SK-N-SH (cell line): ENCODE measurements at regions not wholly inside any gene's neighbourhood (a gene's known extent, or its start where the extent isn't known, plus 50 kb on each side); places are given as distances from the start of the nearest gene placed in this dataset.

ENCODE experiments used
- CTCF ChIA-PET: fragments of 300-600, 350-600 bp; formaldehyde crosslinking; extraction: SDS; loops from one replicate; lab custom pipeline; 2021; lab: Yijun Ruan, JAX
- POLR2A ChIA-PET: fragments of 350-600 bp; sonication (Branson Sonifier 250); formaldehyde crosslinking; extraction: SDS; loops from one replicate; lab custom pipeline; 2020; ENCODE audit warnings: antibody characterized with exemption, inconsistent platforms; lab: Yijun Ruan, JAX
- DNase-seq: peaks from one replicate; pipeline ENCODE4 v3.0.0; 2012
- H2AFZ ChIP-seq: fragments of 200-600 bp; sonication (generic); 2 replicates; pipeline ENCODE4 v1.8.1; 2016; ENCODE audit warnings: antibody characterized with exemption, mild to moderate bottlenecking, low read depth
- H3F3A ChIP-seq: fragments of 200-600 bp; sonication (generic); replicated peaks from 2 replicates; pipeline ENCODE3; 2016; ENCODE audit warnings: antibody characterized with exemption, mild to moderate bottlenecking; ENCODE audit not compliant: insufficient read depth
- H3K27ac ChIP-seq, 2 experiments: fragments of 200-500 bp in 1 of 2; fragments of 200-600 bp in 1 of 2; sonication (Bioruptor generic) in 1 of 2; sonication (generic), shearing (Covaris generic) in 1 of 2; 2 replicates each; pipeline versions ENCODE4 v1.5.1 to v1.6.1; 2014 to 2016; ENCODE audit warnings: low read depth in 2 of 2, inconsistent platforms in 1 of 2, low read length in 1 of 2, mild to moderate bottlenecking in 1 of 2, mixed read lengths in 1 of 2
- H3K27me3 ChIP-seq: fragments of 200-600 bp; sonication (generic), shearing (Covaris generic); 2 replicates; pipeline ENCODE4 v1.6.1; 2016; ENCODE audit warnings: mixed run types; ENCODE audit not compliant: insufficient read depth
- H3K36me3 ChIP-seq, 2 experiments: fragments of 200-500 bp in 1 of 2; fragments of 200-600 bp in 1 of 2; sonication (Bioruptor generic) in 1 of 2; sonication (generic) in 1 of 2; replicated peaks in 1 of 2; 2 replicates each; pipeline versions ENCODE3 to v1.5.1; 2014 to 2016; ENCODE audit warnings: low read length in 1 of 2, mild to moderate bottlenecking in 1 of 2; ENCODE audit not compliant: insufficient read depth in 2 of 2, control insufficient read depth in 1 of 2
- H3K4me1 ChIP-seq, 2 experiments: fragments of 200-500 bp in 1 of 2; fragments of 200-600 bp in 1 of 2; sonication (Bioruptor generic) in 1 of 2; sonication (generic), shearing (Covaris generic) in 1 of 2; 2 replicates each; pipeline versions ENCODE4 v1.5.1 to v1.6.1; 2014 to 2016; ENCODE audit warnings: low read depth in 1 of 2, low read length in 1 of 2, mixed run types in 1 of 2; ENCODE audit not compliant: insufficient read depth in 2 of 2, control insufficient read depth in 1 of 2
- H3K4me2 ChIP-seq: fragments of 200-600 bp; sonication (generic), shearing (Covaris generic); 2 replicates; pipeline ENCODE4 v1.6.1; 2017; ENCODE audit warnings: mixed run types
- H3K4me3 ChIP-seq, 2 experiments: fragments of 200-500 bp in 1 of 2; fragments of 200-600 bp in 1 of 2; sonication (Bioruptor generic) in 1 of 2; sonication (generic), shearing (Covaris generic) in 1 of 2; 2 replicates each; pipeline versions ENCODE4 v1.5.1 to v1.8.1; 2014 to 2016; ENCODE audit warnings: low read depth in 2 of 2, inconsistent platforms in 1 of 2, low read length in 1 of 2, mild to moderate bottlenecking in 1 of 2, mixed read lengths in 1 of 2, moderate library complexity in 1 of 2
- H3K79me2 ChIP-seq: fragments of 200-600 bp; sonication (generic); 2 replicates; pipeline ENCODE4 v1.8.1; 2017; ENCODE audit warnings: mild to moderate bottlenecking; ENCODE audit not compliant: insufficient read depth
- H3K9ac ChIP-seq: fragments of 200-600 bp; sonication (generic); 2 replicates; pipeline ENCODE4 v1.6.1; 2017; ENCODE audit warnings: mixed run types
- H3K9me2 ChIP-seq: fragments of 200-600 bp; sonication (generic); 2 replicates; pipeline ENCODE4 v1.6.1; 2017; ENCODE audit warnings: mixed run types
- H3K9me3 ChIP-seq: fragments of 200-600 bp; sonication (generic); 2 replicates; pipeline ENCODE4 v1.6.1; 2017; ENCODE audit warnings: mixed run types, mild to moderate bottlenecking, moderate library complexity
- H4K20me1 ChIP-seq: fragments of 200-600 bp; sonication (generic); 2 replicates; pipeline ENCODE4 v1.6.1; 2017; ENCODE audit warnings: mild to moderate bottlenecking, mixed run types; ENCODE audit not compliant: insufficient read depth
- CTCF ChIP-seq: fragments of 200-600 bp; sonication (generic); IDR thresholded peaks from 2 replicates; pipeline ENCODE4 v1.6.1; 2017; ENCODE audit warnings: antibody characterized with exemption, mild to moderate bottlenecking, moderate library complexity
- EP300 ChIP-seq, 2 experiments: IDR thresholded peaks; 2 replicates each; pipeline versions ENCODE4 v1.4.0 to v1.6.1; 2012; ENCODE audit warnings: borderline replicate concordance in 1 of 2, low read depth in 1 of 2, low read length in 1 of 2
- FOXM1 ChIP-seq: IDR thresholded peaks from 2 replicates; pipeline ENCODE4 v1.4.0; 2012; ENCODE audit warnings: low read depth, mild to moderate bottlenecking
- GABPA ChIP-seq: IDR thresholded peaks from 2 replicates; pipeline ENCODE4 v1.4.0; 2012; ENCODE audit warnings: low read depth, mild to moderate bottlenecking
- GATA2 ChIP-seq: sonication (generic); formaldehyde crosslinking; IDR thresholded peaks from 2 replicates; pipeline ENCODE4 v1.5.0; 2020; ENCODE audit warnings: mild to moderate bottlenecking, missing genetic modification reagents
- IRF3 ChIP-seq: fragments of 150-350 bp; IDR thresholded peaks from 2 replicates; pipeline ENCODE4 v1.6.1; 2016; ENCODE audit warnings: mild to moderate bottlenecking, low read depth, low read length
- JUND ChIP-seq: IDR thresholded peaks from 2 replicates; pipeline ENCODE4 v1.4.0; 2012
- MEF2A ChIP-seq: IDR thresholded peaks from 2 replicates; pipeline ENCODE4 v1.4.0; 2012; ENCODE audit warnings: low read depth, borderline replicate concordance
- POLR2AphosphoS5 ChIP-seq: IDR thresholded peaks from 2 replicates; pipeline ENCODE4 v1.6.1; 2012; ENCODE audit warnings: low read depth, low read length
- RAD21 ChIP-seq: IDR thresholded peaks from 2 replicates; pipeline ENCODE4 v1.6.1; 2012; ENCODE audit warnings: mild to moderate bottlenecking, low read length
- RCOR1 ChIP-seq: fragments of 150-350 bp; IDR thresholded peaks from 2 replicates; pipeline ENCODE4 v1.6.1; 2017; ENCODE audit warnings: antibody characterized with exemption, low read length
- REST ChIP-seq: IDR thresholded peaks from 2 replicates; pipeline ENCODE4 v1.6.1; 2012; ENCODE audit warnings: mild to moderate bottlenecking, low read depth, low read length, moderate library complexity
- TCF12 ChIP-seq: IDR thresholded peaks from 2 replicates; pipeline ENCODE4 v1.4.0; 2012

DNA sequence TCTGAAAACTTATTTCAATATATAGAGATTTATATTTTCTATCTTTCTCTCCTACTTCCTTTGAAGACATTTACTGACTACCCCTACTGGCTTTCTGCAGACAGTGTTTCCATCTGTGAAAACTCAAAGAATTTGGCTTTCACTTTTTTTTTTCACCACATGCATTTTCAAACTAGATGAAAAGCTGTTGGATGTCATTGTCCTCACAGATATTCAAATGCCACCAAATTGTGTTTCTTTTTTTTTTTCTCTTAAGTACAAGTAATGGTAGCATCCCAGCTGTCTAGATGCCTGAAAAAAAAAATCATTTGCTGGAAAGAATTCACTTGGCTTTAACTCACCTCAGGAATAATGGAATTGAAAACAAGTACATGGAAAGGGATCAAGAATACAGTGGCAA lies 2258.6 kb upstream of the ACO1 start (continued):
- no peak for TF ChIP-seq CTCF
- TF ChIP-seq EP300 (IDR thresholded peaks at IDR 0.05; ENCODE audit: borderline replicate concordance in 1 of 2, low read depth in 1 of 2, low read length in 1 of 2) = no peak
- TF ChIP-seq POLR2AphosphoS5 = no peak
- no peak for TF ChIP-seq MEF2A
- no peak for TF ChIP-seq RCOR1
- TF ChIP-seq GATA2 (CRISPR knock-in tag) = no peak
- no peak for TF ChIP-seq FOXM1
- TF ChIP-seq REST = no peak

GRCh38 chr9:30127371-30127770 lies 2257.1 kb upstream of the ACO1 start:
- POLR2A ChIA-PET = no interaction called here
- TF ChIP-seq GABPA (no peak), JUND (no peak), TCF12 (no peak), CTCF (no peak), RAD21 (no peak), IRF3 (no peak)

More at GRCh38 chr9:30127371-30127770, 2257.1 kb upstream of the ACO1 start:
- Histone ChIP-seq H3K79me2 (no peaks in the 10 kb centered on the region), H3K9ac (no peak overlapping the region), H3F3A (no peaks in the 10 kb centered on the region), H3K4me1 (no peaks in the 10 kb centered on the region), H3K36me3 (no peaks in the 10 kb centered on the region), H4K20me1 (no peaks in the 10 kb centered on the region), H2AFZ (no peak overlapping the region), H3K27me3 (no peaks in the 10 kb centered on the region), H3K9me2 (no peaks in the 10 kb centered on the region), H3K4me2 (no peak overlapping the region), H3K4me3 (no peak overlapping the region), H3K27ac (no peak overlapping the region), H3K9me3 (no peaks in the 10 kb centered on the region)
- no peak for DNase-seq
- CTCF ChIA-PET = no interaction called here
